NCI-H1048 (cell line): ENCODE measurements at regions not wholly inside any gene's neighbourhood (a gene's known extent, or its start where the extent isn't known, plus 50 kb on each side); places are given as distances from the start of the nearest gene placed in this dataset.

Experiments used
- DNase-seq: peaks from one replicate; lab custom pipeline; 2025; lab: John Stamatoyannopoulos, UW

GRCh38 chr21:43332861-43333297, 94.1 kb downstream of the SIK1 start:
- DNase-seq: no peak

- no peak for DNase-seq
Observed at GRCh38 chr21:43331962-43332828, 94.7 kb downstream of the SIK1 start.

DNA sequence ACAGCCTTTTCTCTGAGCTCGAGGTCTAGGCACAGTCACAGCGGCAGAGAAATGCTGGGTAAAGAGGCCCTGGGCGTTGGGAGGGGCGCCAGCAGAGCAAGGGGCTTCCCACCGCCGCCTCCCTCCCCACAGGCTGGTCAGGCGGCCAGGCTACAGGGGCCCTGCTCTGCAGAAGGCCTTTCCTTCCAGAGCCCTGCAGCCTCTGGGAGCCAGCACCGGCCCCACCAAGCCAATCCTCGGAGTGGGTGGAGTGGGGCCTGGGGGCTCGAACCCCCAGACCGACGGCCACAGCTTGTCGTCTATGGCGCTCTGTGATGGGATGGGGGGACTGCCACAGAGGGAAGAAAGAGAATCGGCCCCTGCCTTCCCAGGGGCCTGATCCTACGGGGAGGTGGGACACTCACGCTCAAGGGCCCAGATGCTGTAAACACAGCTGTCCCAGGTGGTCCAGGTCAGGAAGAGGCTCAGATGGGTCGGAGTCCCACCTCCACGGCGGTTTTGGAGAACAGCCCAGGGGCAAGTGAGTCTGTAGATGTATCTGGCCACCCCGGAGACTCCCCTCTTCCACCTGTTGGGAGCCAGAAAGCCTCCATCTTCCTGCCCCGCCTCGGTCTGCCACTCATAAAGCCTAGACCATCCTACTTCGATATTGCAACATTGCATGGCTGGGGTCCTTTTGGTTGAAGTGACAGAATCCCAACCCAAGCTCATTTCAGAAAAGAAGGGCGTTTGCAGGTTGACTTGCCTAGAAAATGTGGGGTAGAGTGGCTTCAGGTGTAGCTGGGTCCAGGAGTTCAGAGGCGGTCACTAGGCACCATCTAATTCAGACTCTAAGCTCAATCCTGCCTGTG, 95.6 kb downstream of the SIK1 start:
- DNase-seq: no peak

- no peak for DNase-seq
Observed at GRCh38 chr21:43330306-43330881, 96.5 kb downstream of the SIK1 start.

- DNase-seq: no peak
Observed at GRCh38 chr21:43329711-43330269, 97.1 kb downstream of the SIK1 start.

DNA sequence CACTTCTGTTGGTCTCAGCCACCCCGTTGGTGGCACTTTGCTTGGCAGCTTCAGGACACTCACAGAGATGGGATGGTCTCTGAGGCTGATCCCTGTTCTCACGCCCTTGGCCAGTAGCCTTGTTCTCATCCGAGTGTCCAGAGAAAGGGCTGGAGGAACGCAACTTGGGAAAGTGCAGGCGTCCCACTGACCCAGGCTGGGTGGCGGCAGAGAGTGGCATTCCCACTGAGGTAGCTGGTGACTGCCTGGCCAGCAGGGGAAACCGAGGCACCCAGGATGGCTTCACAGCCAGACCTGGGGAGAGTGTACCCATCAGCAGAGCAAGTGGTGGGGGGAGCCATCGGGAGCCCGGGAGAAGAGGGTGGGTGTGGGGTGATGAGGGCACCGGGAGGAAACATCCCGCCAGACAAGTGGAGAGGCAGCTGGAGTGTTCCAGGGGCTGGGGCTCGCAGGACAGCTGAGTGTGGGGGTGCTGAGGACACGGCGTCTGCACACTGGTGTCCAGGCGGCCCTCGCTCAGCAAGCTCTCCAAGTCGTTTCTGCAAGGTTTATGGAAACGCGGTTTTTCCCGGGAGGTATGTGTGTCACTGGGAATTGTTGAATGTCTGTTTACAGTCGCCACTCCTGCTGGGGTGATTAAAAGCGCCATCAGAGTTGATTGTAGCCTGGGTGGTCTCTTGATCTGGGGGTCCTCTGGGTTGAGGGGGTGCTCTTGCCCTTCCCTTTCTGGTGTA, 97.8 kb downstream of the SIK1 start:
- DNase-seq: no peak

DNA sequence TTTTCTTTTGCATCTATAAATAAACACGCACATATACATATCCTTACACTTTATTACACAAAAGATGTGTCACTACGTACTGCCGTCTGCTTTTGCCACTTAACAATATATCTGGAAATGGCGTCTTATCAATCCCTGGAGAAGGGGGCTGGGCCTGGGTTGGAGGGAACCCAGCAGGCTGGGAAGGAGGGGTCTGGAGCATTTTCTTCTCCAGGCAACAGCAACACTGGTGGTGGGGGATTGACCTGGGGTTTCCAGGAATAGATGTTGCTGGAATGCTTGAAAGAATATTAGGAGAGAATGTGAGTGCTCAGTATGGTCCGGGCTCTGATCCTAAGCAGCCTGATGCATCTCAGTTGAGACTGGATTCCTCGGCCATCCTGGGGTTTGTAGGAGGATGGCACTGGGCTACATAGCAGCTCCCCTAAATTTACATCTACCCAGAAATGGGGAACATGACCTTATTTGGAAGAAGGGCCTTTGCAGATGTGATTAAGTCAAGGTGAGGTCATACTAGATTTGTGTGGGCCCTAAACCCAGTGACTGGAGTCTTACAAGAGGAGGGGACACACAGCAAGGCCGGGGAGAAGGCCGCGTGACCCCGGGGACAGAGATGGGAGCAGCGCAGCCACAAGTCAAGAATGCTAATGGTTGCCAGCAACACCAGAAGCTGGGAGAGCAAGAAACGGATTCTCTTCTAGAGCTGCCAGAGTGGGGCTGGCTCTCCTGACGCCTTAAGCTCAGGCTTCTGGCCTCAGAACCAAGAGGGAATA, 98.6 kb downstream of the SIK1 start:
- no peak for DNase-seq

- DNase-seq: no peak
Observed at GRCh38 chr21:43325968-43326715, 100.8 kb downstream of the SIK1 start.

DNA sequence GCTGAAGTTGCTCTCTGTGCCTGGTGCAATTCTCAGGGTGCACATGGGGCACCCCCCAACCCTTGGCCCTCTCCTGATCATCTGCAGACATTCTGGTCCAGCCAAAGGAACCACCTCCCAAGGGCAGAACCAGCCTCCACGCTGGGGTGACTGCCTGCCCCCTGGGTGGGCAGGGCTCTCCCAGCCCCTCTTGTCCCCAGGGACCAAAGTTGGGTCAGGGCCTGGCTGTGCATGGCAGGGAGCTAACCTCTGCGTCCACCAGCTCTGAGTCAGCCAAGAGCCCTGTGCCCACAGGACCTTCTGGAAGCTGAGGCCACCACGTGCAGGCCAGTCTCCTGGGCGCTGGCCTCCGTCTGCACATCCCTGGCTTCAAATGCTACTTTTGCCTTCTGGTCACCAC, 101.9 kb downstream of the SIK1 start:
- DNase-seq: no peak

GRCh38 chr21:43324596-43324995, 102.3 kb downstream of the SIK1 start:
- DNase-seq: no peak

GRCh38 chr21:43323244-43324005, 103.5 kb downstream of the SIK1 start:
- no peak for DNase-seq

DNA sequence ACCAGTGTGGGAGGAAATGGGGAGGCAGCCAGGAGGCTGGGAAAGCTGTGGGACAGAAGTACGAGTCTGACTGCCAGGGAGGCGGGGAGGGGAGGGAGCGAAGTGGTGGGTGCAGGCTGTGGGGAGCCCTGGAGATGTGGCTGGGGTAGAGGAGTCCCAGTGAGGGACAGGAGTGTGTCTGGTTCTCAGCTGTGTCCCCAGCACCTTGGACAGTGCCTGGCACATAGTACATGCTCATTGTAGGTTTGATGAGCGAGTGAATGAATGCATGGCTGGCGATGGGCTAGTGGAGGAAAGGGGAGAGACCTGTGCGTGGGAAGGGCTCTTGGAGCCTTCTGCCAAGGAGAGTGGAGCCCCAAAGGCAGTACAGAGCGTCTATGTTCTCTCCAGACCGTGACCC, 104.1 kb downstream of the SIK1 start:
- no peak for DNase-seq

DNA sequence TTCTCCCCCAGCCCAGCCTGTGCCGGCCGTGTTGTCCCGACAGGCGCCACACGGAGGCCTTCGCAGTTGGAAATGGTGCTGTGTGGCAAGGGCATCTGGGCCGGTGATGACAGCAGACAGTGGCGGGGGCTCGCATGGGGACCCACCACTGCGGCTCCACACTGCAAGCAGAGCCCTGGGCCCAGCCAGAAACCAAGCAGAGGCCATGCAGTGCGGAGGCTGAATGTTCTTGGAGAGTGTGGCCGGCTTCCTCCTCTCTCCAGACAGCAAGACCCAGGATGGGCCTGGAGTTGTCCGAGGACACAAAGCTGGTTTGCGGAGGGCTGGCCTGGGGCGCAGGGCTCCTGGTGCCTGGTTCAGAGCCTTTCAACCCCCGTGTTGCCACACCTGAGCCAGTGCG, 104.6 kb downstream of the SIK1 start:
- DNase-seq: no peak

- DNase-seq: no peak
Observed at GRCh38 chr21:43321611-43322010, 105.3 kb downstream of the SIK1 start.

DNA sequence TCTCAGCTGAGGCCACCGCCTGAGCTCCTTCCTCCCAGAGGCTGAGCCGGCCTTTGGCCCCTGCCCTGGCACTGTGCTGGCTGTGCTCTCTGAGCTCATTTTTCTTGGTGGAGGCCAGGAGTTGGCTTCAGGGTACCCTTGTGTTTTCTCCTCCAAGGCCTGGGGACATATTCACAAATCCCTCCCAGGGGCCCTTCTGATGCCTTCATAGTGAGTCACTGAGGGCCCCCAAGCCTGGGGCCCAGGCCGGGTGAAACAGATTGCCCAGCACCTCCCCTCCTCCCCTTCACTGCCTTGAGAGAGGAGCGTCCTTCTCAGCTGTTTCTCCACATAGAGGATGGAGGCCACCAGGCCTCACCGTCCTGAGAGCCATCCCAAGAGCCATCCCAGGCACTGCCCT, 105.8 kb downstream of the SIK1 start:
- DNase-seq: no peak

DNA sequence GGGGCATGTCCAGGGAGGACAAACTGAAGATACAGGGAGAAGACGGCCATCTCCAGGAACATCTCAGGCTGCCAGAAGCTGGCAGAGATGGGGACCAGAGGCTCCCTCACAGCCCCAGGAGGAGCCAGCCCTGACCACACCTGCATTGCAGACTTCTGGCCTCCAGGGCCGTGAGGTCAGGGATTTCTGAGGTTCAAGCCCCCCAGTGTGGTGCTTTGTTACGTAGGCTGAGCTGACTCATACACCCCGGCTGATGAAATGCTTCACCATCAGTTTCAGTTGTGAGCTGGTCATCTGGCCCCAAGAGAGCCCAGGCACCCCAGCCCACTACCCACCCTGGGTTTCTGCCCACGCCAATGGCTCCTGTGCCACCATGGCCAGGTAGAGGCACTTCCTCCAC, 106.4 kb downstream of the SIK1 start:
- no peak for DNase-seq

GRCh38 chr21:43318841-43319781, 107.8 kb downstream of the SIK1 start:
- no peak for DNase-seq

DNA sequence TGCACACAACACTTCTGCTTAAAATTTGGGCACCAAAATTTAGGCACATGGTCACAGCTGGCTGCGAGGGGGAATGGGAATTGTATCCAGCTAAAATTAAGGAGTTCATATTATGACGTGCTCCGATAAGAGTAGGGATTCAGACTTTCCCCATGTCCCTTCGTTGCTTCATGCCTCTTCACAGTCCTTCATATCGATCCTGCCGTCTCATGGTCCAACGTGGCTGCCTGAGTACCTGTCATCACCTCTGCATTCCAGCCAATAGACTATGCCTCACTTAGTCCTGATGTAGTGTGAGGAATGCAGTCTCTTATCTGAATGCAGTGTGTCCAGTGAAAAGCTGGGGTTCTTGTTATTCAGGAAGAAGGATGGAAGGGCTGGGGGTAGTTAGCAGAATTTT, 108.6 kb downstream of the SIK1 start:
- no peak for DNase-seq
